HUES48 (cell line): ENCODE measurements at regions not wholly inside any gene's neighbourhood (a gene's known extent, or its start where the extent isn't known, plus 50 kb on each side); places are given as distances from the start of the nearest gene placed in this dataset.
"Not testable (repeated sequence)": the region's sequence is repeated elsewhere in the genome, so short reads cannot be mapped to it uniquely, and the experiment has no call there.

ENCODE experiments used
- H3K27ac ChIP-seq: one replicate; pipeline ENCODE4 v1.7.0; 2013; ENCODE audit warnings: low read depth, low read length, inconsistent platforms
- H3K27me3 ChIP-seq: 2 replicates; pipeline ENCODE4 v1.6.1; 2013; ENCODE audit warnings: mild to moderate bottlenecking, low read length; ENCODE audit not compliant: control insufficient read depth, insufficient read depth
- H3K36me3 ChIP-seq: 2 replicates; pipeline ENCODE4 v1.6.1; 2013; ENCODE audit warnings: low read length; ENCODE audit not compliant: control insufficient read depth, insufficient read depth
- H3K4me1 ChIP-seq: 2 replicates; pipeline ENCODE4 v1.6.1; 2013; ENCODE audit warnings: mild to moderate bottlenecking, low read length; ENCODE audit not compliant: control insufficient read depth, insufficient read depth
- H3K4me3 ChIP-seq: 2 replicates; pipeline ENCODE4 v1.5.1; 2013; ENCODE audit warnings: mild to moderate bottlenecking, low read depth, low read length
- H3K9ac ChIP-seq: 2 replicates; pipeline ENCODE4 v1.6.1; 2013; ENCODE audit warnings: mild to moderate bottlenecking, low read depth, low read length, moderate library complexity
- H3K9me3 ChIP-seq: 2 replicates; pipeline ENCODE4 v1.6.1; 2013; ENCODE audit warnings: low read length; ENCODE audit not compliant: control insufficient read depth, insufficient read depth

DNA sequence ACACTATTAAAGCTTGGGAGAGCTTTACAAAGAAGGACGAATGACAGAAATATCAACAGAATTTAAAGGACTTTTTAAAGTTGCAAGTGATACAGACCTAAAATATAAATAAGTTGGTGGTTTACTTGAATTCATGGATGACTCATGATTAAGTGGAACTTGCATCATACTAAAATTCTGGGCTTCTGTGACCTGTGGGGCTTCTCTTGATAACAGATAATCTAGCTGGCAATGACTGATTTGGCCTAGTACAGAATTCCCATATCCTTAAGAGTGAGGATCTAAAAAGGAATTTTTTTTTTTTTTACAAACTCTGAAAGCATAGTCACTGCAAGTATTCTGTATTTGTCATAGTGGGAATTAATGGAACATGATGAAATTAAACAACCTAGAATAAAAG, 543.7 kb upstream of the SGCD start:
- H3K9ac ChIP-seq: no peak overlapping the region
- no peaks in the 10 kb centered on the region for H3K4me1 ChIP-seq
- H3K9me3 ChIP-seq: no peaks in the 10 kb centered on the region
- H3K27ac ChIP-seq: no peak overlapping the region
- no peaks in the 10 kb centered on the region for H3K36me3 ChIP-seq
- H3K4me3 ChIP-seq: no peak overlapping the region
- H3K27me3 ChIP-seq: no peaks in the 10 kb centered on the region

DNA sequence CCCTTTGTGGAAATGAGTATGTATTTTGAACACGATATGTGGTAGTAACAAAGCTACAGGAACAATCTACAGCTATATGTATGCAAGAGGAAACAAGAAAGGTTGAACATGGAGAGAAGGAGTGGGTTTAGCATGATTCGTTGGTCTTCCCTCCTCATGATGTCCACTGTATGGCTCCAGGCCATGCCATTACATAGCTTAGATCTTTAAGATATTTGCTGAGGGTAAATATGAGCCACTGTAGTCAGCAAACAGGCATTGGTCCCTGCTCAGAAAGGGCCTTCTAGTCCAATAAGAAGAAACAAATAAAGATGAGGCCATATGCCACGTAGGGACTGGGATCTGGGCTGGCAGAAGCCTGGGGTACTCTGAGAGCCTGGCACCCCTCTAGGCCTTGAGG, 543.2 kb upstream of the SGCD start:
- no peaks in the 10 kb centered on the region for H3K36me3 ChIP-seq
- no peak overlapping the region for H3K4me3 ChIP-seq
- no peaks in the 10 kb centered on the region for H3K4me1 ChIP-seq
- H3K9me3 ChIP-seq: no peaks in the 10 kb centered on the region
- no peak overlapping the region for H3K27ac ChIP-seq
- H3K9ac ChIP-seq: no peak overlapping the region
- no peaks in the 10 kb centered on the region for H3K27me3 ChIP-seq

DNA sequence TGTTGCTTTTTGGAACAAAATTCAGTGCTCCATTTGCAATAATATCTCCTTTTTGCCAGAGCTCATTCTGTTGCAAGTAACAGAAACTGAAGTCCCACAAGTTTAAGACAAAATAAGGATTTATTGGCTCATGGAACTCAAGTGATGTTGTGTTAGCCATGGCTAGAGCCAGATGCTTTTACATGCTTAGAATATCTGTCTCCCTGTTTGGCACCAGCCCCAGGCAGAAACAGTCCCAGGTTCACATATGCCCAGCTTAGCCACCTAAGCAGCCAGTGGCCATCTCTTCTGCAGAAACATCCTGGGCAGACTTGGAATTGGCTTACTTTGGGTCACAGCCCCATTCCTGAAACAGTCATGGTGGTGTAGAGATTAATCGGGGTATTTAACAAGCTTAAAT, 540.9 kb upstream of the SGCD start:
- no peaks in the 10 kb centered on the region for H3K36me3 ChIP-seq
- no peaks in the 10 kb centered on the region for H3K4me1 ChIP-seq
- no peak overlapping the region for H3K27ac ChIP-seq
- no peaks in the 10 kb centered on the region for H3K9me3 ChIP-seq
- H3K9ac ChIP-seq: no peak overlapping the region
- H3K4me3 ChIP-seq: no peak overlapping the region
- H3K27me3 ChIP-seq: no peaks in the 10 kb centered on the region

DNA sequence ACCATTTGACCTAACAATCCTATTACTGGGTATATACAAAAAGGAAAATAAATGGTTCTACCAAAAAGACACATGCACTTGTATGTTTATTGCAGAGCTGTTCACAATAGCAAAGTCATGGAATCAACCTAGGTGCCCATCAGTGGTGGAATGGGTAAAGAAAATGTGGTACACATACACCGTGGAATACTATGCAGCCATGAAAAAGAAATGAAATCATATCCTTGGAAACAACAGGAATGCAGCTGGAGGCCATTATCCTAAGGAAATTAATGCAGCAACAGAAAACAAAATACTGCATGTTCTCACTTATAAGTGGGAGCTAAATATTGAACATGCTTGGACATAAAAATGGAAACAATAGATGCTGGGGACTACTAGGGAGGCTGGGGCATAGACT, 534.1 kb upstream of the SGCD start:
- Histone ChIP-seq H3K4me1 (no peaks in the 10 kb centered on the region), H3K27me3 (no peaks in the 10 kb centered on the region), H3K27ac (no peak overlapping the region), H3K9ac (no peak overlapping the region), H3K9me3 (peaks cover 25% of the 10 kb centered on the region), H3K36me3 (no peaks in the 10 kb centered on the region), H3K4me3 (no peak overlapping the region)

- no peak overlapping the region for H3K4me3 ChIP-seq
- no peaks in the 10 kb centered on the region for H3K36me3 ChIP-seq
- H3K27me3 ChIP-seq: no peaks in the 10 kb centered on the region
- H3K4me1 ChIP-seq: no peaks in the 10 kb centered on the region
- no peak overlapping the region for H3K9ac ChIP-seq
- H3K27ac ChIP-seq: no peak overlapping the region
- peaks cover 25% of the 10 kb centered on the region for H3K9me3 ChIP-seq
Measured at GRCh38 chr5:155794795-155795194, 532.2 kb upstream of the SGCD start.

- Histone ChIP-seq H3K9ac (no peak overlapping the region), H3K4me3 (no peak overlapping the region), H3K4me1 (no peaks in the 10 kb centered on the region), H3K27me3 (no peaks in the 10 kb centered on the region), H3K27ac (no peak overlapping the region), H3K9me3 (peaks cover 12% of the 10 kb centered on the region; the same call in 1 of the 2 replicates), H3K36me3 (no peaks in the 10 kb centered on the region)
Measured at GRCh38 chr5:155799308-155799707, 527.7 kb upstream of the SGCD start.

- Histone ChIP-seq H3K4me1 (no peaks in the 10 kb centered on the region), H3K4me3 (no peak overlapping the region), H3K9ac (no peak overlapping the region), H3K9me3 (no peaks in the 10 kb centered on the region), H3K27me3 (no peaks in the 10 kb centered on the region), H3K27ac (no peak overlapping the region), H3K36me3 (no peaks in the 10 kb centered on the region)
Measured at GRCh38 chr5:155807884-155808576, 518.9 kb upstream of the SGCD start.

GRCh38 chr5:155815248-155815647, 511.7 kb upstream of the SGCD start:
- H3K27me3 ChIP-seq: no peaks in the 10 kb centered on the region
- no peaks in the 10 kb centered on the region for H3K36me3 ChIP-seq
- no peaks in the 10 kb centered on the region for H3K9me3 ChIP-seq
- no peak overlapping the region for H3K27ac ChIP-seq
- H3K4me1 ChIP-seq: no peaks in the 10 kb centered on the region
- H3K4me3 ChIP-seq: no peak overlapping the region
- H3K9ac ChIP-seq: no peak overlapping the region

DNA sequence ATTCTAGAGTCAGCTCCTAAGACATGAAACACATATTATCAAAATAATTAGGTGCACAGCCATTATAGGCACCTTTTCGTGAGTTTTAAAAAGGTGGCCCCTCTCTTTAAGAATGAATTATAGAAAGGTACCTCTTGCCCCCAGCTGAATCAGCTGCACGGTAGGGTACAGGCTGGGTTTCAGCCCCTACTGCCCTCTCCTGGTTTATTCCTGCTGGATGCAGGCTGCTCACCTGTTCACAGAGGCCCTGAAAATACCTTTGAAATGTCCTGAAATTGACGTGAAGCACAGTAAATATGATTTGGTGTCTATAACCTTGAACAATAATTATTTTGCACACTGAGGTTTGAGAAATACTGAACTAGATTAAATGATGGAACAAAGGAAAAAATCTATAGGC, 504.8 kb upstream of the SGCD start:
- Histone ChIP-seq H3K36me3 (no peaks in the 10 kb centered on the region), H3K4me1 (no peaks in the 10 kb centered on the region), H3K9me3 (no peaks in the 10 kb centered on the region), H3K4me3 (no peak overlapping the region), H3K27ac (no peak overlapping the region), H3K27me3 (no peaks in the 10 kb centered on the region), H3K9ac (no peak overlapping the region)

DNA sequence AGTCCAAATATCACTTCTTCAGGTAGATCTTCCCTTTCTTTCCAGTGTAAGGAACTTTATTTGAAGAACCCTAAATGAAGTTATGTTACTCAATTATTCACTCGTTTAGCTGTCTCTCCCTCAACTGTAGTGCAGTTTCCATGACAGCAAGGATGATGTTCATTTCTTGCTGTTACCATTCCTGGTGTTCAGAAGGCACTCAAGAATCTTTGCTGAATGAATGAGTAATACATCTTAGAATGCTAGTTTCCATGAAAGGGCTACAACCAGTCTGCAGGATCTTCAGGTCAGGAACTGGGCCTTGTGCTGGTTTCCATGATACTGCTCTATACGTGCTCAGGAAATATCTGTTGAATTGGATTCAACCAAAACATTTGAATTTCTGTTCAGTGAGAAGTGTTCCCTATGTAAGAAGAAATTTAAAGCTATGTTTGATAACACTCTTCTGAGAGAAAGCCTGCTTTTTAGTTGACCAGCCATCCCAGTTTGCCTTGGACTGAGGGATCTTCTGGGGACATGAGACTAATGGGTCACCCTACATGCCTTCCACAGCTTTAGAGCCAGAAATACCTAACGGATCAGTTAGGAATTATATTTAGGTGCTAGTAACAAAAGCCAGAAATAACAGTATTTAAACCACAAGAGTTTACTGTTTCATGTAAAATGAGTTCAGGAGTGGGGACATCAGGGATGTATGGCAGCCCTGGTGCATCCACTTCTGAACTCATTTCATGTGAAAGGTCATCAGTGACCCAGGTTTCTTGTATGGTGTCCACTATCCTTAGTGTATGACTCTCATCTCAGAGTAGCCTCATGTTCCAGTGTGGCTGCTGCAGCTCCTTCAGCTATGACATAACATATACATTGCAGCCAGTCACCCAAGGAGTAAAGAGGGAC, 500.1 kb upstream of the SGCD start:
- no peaks in the 10 kb centered on the region for H3K36me3 ChIP-seq
- no peaks in the 10 kb centered on the region for H3K9me3 ChIP-seq
- H3K4me1 ChIP-seq: no peaks in the 10 kb centered on the region
- no peak overlapping the region for H3K4me3 ChIP-seq
- H3K27ac ChIP-seq: no peak overlapping the region
- no peak overlapping the region for H3K9ac ChIP-seq
- H3K27me3 ChIP-seq: no peaks in the 10 kb centered on the region

DNA sequence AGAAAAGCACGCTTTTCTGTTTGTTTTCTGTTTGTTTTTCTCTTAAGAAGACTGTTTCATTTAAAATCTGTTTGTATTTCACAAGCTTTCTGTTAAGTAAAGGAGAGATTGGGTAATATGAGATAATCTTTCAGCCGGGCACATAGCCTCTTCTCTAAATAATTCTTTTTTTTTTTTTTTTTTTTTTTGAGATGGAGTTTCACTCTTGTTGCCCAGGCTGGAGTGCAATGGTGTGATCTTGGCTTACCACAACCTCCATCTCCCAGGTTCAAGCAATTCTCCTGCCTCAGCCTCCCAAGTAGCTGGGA, 499.5 kb upstream of the SGCD start:
- H3K27ac ChIP-seq, H3K27me3 ChIP-seq, H3K4me1 ChIP-seq, H3K9me3 ChIP-seq, H3K4me3 ChIP-seq, H3K9ac ChIP-seq, H3K36me3 ChIP-seq: not testable (repeated sequence)
